ENCODE measurements at regions not wholly inside any gene's neighbourhood (a gene's known extent, or its start where the extent isn't known, plus 50 kb on each side); places are given as distances from the start of the nearest gene placed in this dataset.

GRCh38 chr3:194967151-194968117 lies 281.8 kb downstream of the FAM43A start:
- no peak for ATAC-seq (ENCODE audit: poor library complexity)
- intact Hi-C loops (cut with DNase I), result no loop called here
- DNase-seq, result no peak

GRCh38 chr3:194970066-194970465 lies 284.4 kb downstream of the FAM43A start:
- no peak for ATAC-seq (ENCODE audit: poor library complexity)
- DNase-seq, result no peak
- intact Hi-C loops (cut with DNase I), result no loop called here

- no peak for DNase-seq
- intact Hi-C loops (cut with DNase I), result no loop called here
- no peak for ATAC-seq (ENCODE audit: poor library complexity)
These were observed 285.3 kb downstream of the FAM43A start for GRCh38 chr3:194971009-194971408.

GRCh38 chr3:194971965-194972364 lies 286.3 kb downstream of the FAM43A start:
- intact Hi-C loops (cut with DNase I), result no loop called here

GRCh38 chr3:194972641-194973040 lies 287.0 kb downstream of the FAM43A start:
- ATAC-seq (ENCODE audit: poor library complexity) (no peak), DNase-seq (no peak)
- intact Hi-C loops (cut with DNase I), result no loop called here

More at GRCh38 chr3:194971965-194972364, 286.3 kb downstream of the FAM43A start:
- ATAC-seq (ENCODE audit: poor library complexity) (no peak), DNase-seq (no peak)

- DNase-seq (no peak), ATAC-seq (ENCODE audit: poor library complexity) (no peak)
- intact Hi-C loops (cut with DNase I), result no loop called here
These were observed 287.8 kb downstream of the FAM43A start for GRCh38 chr3:194973366-194974000.

DNA sequence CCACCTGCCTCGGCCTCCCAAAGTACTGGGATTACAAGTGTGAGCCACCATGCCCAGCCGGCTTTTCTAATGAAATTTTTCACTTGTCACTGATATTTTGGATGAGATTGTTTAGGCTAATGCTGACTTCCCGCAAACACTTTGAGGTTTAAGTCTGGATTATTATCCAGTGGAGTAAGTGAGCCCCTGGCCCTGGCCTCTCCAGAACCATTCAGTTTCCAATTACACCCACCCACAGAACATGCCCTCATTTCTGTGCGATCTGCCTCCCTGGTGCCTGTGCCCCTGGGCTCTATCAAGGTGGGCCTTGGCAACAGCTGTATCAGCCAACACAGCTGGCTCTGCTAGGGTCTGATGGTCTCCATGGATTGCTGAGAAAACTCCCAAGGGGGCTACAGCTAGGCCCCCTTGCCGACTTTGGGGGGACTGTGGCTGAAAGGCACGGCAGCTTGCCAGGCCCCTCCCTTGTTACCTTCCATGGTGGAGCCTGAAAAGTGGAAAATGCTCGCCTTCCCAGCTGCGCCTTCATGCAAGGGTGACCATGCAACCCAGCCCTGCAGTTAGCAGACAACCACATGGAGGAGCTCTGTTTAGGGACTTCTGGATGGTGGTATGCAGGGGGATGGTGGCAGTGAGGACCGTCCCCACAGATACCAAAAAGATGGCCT lies 288.9 kb downstream of the FAM43A start:
- no peak for ATAC-seq (ENCODE audit: poor library complexity)
- no peak for DNase-seq
- intact Hi-C loops (cut with DNase I), result no loop called here

DNA sequence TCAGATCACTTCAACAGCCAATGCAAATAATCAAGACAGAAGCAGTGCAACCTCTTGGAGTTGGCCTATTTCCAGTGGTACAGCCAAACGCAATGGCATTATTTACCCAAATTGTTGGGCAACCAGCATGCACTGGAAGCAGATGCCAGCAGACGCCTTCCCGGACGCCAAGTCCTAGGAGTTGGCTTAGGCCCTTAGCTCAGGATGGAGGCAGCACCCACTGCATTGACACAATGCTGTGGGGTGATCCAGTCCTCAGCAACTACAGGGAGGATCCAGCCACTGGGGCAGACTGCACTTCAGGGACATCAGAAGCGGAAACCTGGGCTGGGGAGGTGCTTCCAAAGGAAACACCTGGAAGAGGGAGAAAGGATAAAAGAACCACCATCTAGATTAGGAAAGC lies 290.4 kb downstream of the FAM43A start:
- DNase-seq (no peak), ATAC-seq (ENCODE audit: poor library complexity) (peak; percentile 27)

DNA sequence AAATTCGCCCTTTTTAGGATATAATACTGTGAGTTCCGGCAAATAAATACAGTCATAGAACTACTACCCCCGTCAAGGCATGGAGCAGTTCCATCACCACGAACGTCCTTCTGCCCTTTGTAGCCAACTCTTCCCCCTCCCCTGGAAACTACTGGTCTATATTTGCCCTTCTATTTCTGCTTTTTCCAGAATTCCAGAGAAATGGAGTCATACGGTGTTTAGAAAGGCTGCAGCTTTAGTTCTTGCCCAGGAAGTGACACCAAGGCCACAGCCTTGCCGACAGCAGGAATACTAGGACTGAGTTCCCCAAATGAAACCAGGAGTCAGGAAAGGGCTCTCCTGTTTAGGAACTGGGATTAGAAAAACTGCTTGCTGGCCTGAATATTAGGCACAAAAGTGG lies 291.2 kb downstream of the FAM43A start:
- intact Hi-C loops (cut with DNase I), result no loop called here
- ATAC-seq (ENCODE audit: poor library complexity) (no peak), DNase-seq (no peak)

More for the DNA sequence above, 290.4 kb downstream of the FAM43A start:
- intact Hi-C loops (cut with DNase I), result no loop called here

DNA sequence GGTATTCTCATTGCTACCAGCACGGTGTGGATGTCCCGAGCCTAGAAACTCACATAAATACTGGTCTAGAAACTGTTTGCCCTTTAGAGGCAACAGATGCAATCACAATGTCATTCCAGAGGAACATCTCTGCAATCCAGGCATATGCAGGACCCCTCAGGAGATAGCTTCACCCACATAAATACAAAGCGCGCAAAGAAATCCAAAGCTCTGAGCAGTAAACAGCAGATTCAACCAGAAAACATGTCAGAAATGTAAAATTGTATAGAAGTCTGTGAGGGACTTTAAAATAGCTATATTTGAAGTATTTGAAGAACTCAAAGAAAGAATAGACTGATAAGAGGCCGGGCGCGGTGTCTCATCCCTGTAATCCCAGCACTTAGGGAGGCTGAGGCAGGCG lies 291.7 kb downstream of the FAM43A start:
- intact Hi-C loops (cut with DNase I), result no loop called here
- no peak for ATAC-seq (ENCODE audit: poor library complexity)
- DNase-seq, result no peak

DNA sequence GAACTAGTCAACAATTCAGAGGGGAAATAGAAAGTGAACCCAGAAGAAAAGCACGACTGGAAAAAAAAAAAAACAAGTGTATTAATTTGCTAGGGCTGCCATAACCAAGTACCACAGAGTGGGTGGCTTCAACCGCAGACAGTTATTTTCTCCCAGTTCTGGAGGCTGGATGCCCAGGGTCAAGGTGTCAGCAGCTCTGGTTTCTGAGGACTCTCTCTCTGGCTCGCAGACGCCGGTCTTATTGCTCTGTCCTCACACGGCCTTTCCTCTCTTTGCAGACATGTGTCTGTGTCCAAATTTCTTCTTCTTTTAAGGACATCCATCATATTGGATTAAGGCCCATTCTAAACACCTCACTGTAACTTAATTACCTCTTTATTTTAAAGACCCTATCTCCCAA lies 291.8 kb downstream of the XXYLT1 start:
- DNase-seq (no peak), ATAC-seq (ENCODE audit: poor library complexity) (no peak)
- intact Hi-C loops (cut with DNase I), result no loop called here

DNA sequence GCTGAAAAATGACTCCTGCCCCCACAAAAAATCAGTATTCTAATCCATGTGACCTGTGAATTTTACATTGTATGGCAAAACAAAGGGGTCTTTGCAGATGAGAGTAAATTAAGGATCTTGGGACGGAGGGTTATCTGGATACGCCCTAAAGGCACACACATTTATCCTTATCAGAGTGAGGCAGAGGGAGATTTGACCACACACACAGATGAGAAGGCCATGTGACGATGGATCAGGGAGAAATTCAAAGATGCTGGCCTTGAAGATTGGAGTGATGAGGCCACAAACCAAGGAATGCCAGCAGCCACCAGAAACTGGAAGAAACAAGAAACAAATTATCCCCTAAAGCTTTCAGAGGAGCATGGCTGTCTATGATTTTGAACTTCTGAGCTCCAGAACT lies 288.5 kb downstream of the XXYLT1 start:
- intact Hi-C loops (cut with DNase I), result no loop called here
- DNase-seq, result no peak

GRCh38 chr3:194983121-194983520 lies 287.8 kb downstream of the XXYLT1 start:
- intact Hi-C loops (cut with DNase I), result no loop called here
- DNase-seq, result no peak
- no peak for ATAC-seq (ENCODE audit: poor library complexity)

More for the DNA sequence above, 288.5 kb downstream of the XXYLT1 start:
- ATAC-seq (ENCODE audit: poor library complexity), result no peak

GRCh38 chr3:194983620-194984019 lies 287.3 kb downstream of the XXYLT1 start:
- intact Hi-C loops (cut with DNase I), result no loop called here
- no peak for DNase-seq
- ATAC-seq (ENCODE audit: poor library complexity), result no peak

DNA sequence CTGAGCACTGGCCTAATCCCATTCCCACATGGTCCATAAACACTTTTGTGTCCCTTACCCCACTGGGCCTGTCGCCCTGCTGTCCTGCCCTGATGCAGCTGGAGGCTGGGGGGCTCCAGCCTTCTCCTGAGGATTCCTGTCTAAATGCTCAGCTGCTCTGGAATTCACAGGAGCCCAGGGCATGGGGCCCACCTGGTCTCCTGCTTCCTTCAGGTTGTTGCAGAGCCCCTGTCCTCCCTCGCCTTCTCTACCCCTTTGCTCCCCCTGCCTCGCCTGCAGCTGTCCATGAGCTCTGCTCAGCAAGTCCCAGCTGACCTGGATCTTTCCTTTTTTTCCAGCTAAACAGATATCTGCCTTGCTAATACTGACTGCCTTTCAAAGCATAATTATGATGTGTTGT lies 286.9 kb downstream of the XXYLT1 start:
- intact Hi-C loops (cut with DNase I), result no loop called here
- DNase-seq (no peak), ATAC-seq (ENCODE audit: poor library complexity) (no peak)

DNA sequence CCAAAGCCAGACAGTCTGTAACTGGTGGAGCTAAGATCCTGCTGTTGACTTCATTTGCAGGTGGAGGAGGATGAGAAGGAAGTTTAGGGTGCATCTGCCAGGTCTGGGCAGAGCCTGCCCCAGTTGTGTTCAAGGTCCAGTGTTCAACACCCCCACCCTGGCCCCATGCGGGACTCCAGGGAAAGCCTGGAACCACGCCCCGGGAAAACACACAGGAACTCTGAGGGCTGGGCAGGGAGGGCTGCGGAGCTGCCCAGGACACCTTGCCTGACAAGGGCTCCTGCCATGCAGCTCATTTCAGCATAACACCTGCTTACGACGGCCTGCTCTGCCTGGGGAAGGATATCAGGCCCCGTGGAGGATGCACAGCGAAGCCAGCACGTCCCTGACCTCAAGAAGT lies 286.3 kb downstream of the XXYLT1 start:
- DNase-seq (no peak), ATAC-seq (ENCODE audit: poor library complexity) (no peak)
- intact Hi-C loops (cut with DNase I), result loop anchor here (5.0 kb wide), 1 partner anchor 297 kb away; the partner anchor contains the start of gene FAM43A

- ATAC-seq (ENCODE audit: poor library complexity), result peak; percentile 93
- intact Hi-C loops (cut with DNase I), result loop anchor here (5.0 kb wide), 1 partner anchor 298 kb away; the partner anchor contains the start of gene FAM43A
- peak; percentile 89 for DNase-seq
These were observed 285.9 kb downstream of the XXYLT1 start for GRCh38 chr3:194985031-194985578.

- intact Hi-C loops (cut with DNase I), result loop anchor here (5.0 kb wide), 1 partner anchor 299 kb away; the partner anchor contains the start of gene FAM43A
- DNase-seq (no peak), ATAC-seq (ENCODE audit: poor library complexity) (no peak)
These were observed 284.5 kb downstream of the XXYLT1 start for GRCh38 chr3:194986208-194987043.

All from Right ventricle myocardium superior (tissue), 1 donor.